ENCODE measurements at regions not wholly inside any gene's neighbourhood (a gene's known extent, or its start where the extent isn't known, plus 50 kb on each side); places are given as distances from the start of the nearest gene placed in this dataset.

DNA sequence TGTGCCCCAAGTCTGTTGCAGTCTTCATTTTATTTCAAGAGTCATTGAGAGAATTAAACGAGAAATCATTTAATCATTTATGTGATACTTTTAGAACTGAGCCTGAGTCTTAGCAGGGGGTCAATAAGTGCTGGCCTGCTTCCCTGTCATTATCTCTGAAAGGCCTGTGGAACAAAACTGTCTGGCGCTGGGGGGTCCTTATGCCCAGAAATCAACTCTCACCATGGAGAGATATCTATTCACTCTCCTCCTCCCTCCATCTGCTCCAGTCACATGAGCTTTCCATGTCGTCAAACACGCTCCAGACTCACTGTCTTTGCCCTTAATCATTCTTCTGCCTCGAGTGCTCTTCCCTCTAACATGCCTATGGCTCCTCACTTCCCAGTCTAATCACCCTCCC is 136.8 kb downstream of the ESM1 start:
- H3K27me3 ChIP-seq: no peaks in the 10 kb centered on the region
- H3K4me1 ChIP-seq: peaks cover 0 to 12% of the 10 kb centered on the region in 2 donors
- DNase-seq (ENCODE audit: low spot score in 2 of 2): no peak
- intact Hi-C loops (cut with DNase I): no loop called here
- TF ChIP-seq, protein P1, sequence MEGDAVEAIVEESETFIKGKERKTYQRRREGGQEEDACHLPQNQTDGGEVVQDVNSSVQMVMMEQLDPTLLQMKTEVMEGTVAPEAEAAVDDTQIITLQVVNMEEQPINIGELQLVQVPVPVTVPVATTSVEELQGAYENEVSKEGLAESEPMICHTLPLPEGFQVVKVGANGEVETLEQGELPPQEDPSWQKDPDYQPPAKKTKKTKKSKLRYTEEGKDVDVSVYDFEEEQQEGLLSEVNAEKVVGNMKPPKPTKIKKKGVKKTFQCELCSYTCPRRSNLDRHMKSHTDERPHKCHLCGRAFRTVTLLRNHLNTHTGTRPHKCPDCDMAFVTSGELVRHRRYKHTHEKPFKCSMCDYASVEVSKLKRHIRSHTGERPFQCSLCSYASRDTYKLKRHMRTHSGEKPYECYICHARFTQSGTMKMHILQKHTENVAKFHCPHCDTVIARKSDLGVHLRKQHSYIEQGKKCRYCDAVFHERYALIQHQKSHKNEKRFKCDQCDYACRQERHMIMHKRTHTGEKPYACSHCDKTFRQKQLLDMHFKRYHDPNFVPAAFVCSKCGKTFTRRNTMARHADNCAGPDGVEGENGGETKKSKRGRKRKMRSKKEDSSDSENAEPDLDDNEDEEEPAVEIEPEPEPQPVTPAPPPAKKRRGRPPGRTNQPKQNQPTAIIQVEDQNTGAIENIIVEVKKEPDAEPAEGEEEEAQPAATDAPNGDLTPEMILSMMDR (IDR thresholded peaks at IDR 0.05): no peak
- no peak overlapping the region for H3K27ac ChIP-seq
- H3K4me3 ChIP-seq: no peak overlapping the region
- no peaks in the 10 kb centered on the region for H3K9me3 ChIP-seq
- H3K36me3 ChIP-seq: no peaks in the 10 kb centered on the region

- peaks cover 0 to 12% of the 10 kb centered on the region in 2 donors for H3K4me1 ChIP-seq
- TF ChIP-seq, protein P1 (IDR thresholded peaks at IDR 0.05): no peak
- intact Hi-C loops (cut with DNase I): loop anchor here (1.0 to 2.0 kb wide), 4 partner anchors 22 to 328 kb away; partner anchors contain the start of gene SNX18
- H3K27me3 ChIP-seq: no peaks in the 10 kb centered on the region
- no peaks in the 10 kb centered on the region for H3K9me3 ChIP-seq
- no peak for DNase-seq (ENCODE audit: low spot score in 2 of 2)
- H3K36me3 ChIP-seq: no peaks in the 10 kb centered on the region
- H3K27ac ChIP-seq: peak overlapping the region in 1 of 2 donors; percentile 80
- H3K4me3 ChIP-seq: peak overlapping the region in 1 of 2 donors; percentile 53
Measured at GRCh38 chr5:54845567-54845941, 139.8 kb downstream of the ESM1 start.

DNA sequence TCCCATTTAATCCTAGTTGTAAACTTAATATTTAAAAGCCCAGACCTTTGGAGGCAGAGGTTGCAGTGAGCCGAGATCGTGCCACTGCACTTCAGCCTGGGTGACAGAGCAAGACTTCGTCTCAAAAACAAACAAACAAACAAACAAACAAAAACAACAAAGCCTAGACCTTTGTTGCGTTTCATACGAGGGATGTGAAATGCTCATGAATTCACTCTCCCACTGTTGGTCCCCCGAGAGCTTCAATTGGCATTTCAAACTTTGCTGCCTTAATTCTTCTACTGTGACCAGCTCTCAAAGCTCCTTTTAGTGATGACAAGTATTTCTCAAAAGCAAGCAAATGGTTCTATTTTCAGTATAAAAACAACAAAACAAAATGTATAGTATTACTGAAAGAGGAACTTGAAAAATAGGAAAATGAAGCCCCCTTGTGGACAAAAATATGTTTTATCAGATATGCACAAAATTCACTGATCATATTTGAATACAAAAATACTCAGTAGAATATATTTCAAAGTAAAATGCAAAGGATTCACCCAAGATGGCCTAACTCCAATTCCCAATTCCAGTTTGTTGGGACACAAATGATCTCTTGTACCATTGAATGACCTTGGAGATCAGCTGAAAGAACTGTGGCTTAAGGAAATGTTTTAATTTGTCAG is 140.4 kb downstream of the ESM1 start:
- TF ChIP-seq, protein P1 (IDR thresholded peaks at IDR 0.05): peak; percentile 46 to 62 (median 55)
- H3K4me3 ChIP-seq: peak overlapping the region; percentile 23 to 53
- H3K4me1 ChIP-seq: peaks cover 0 to 12% of the 10 kb centered on the region in 2 donors
- no peak for DNase-seq (ENCODE audit: low spot score in 2 of 2)
- intact Hi-C loops (cut with DNase I): loop anchor here (1.0 to 5.0 kb wide), 5 partner anchors 22 to 328 kb away; partner anchors contain the start of gene SNX18
- no peaks in the 10 kb centered on the region for H3K9me3 ChIP-seq
- no peaks in the 10 kb centered on the region for H3K36me3 ChIP-seq
- peak overlapping the region; percentile 76 to 80 for H3K27ac ChIP-seq
- H3K27me3 ChIP-seq: no peaks in the 10 kb centered on the region

DNA sequence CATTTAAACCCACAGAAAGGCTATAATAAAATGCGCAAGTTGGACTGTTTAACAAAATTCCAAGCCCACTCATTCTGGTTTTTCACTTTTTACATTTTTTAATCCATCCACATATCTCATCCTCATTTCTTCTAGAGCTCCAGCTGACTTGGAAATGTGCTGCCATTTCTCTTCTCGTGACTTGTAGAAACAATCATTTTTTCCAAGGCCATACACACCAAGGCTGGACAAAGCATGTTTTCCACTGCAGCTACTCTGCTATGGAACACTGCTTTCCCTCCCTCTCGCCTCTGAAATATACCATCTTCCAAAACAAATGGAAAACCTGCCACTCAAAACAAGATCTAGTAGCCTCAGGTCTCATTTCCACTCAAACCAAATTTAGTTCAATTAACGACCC is 141.1 kb downstream of the ESM1 start:
- no peaks in the 10 kb centered on the region for H3K36me3 ChIP-seq
- no peak for DNase-seq (ENCODE audit: low spot score in 2 of 2)
- H3K9me3 ChIP-seq: no peaks in the 10 kb centered on the region
- H3K4me3 ChIP-seq: peak overlapping the region in 1 of 2 donors; percentile 53
- intact Hi-C loops (cut with DNase I): loop anchor here (2.0 to 5.0 kb wide), 3 partner anchors 125 to 197 kb away; no protein-coding TSS in a partner anchor
- TF ChIP-seq, protein P1 (IDR thresholded peaks at IDR 0.05): no peak
- peaks cover 0 to 12% of the 10 kb centered on the region in 2 donors for H3K4me1 ChIP-seq
- no peaks in the 10 kb centered on the region for H3K27me3 ChIP-seq
- peak overlapping the region; percentile 76 to 80 for H3K27ac ChIP-seq

- intact Hi-C loops (cut with DNase I): loop anchor here (5.0 kb wide), 1 partner anchor 139 kb away; no protein-coding TSS in a partner anchor
- no peak overlapping the region for H3K27ac ChIP-seq
Measured at GRCh38 chr5:54841481-54841880, 143.9 kb downstream of the ESM1 start.

More at GRCh38 chr5:54841481-54841880, 143.9 kb downstream of the ESM1 start:
- TF ChIP-seq, protein P1 (IDR thresholded peaks at IDR 0.05): no peak
- no peaks in the 10 kb centered on the region for H3K27me3 ChIP-seq
- no peaks in the 10 kb centered on the region for H3K36me3 ChIP-seq
- H3K4me3 ChIP-seq: no peak overlapping the region
- H3K9me3 ChIP-seq: no peaks in the 10 kb centered on the region
- no peak for DNase-seq (ENCODE audit: low spot score in 2 of 2)
- H3K4me1 ChIP-seq: peaks cover 0 to 12% of the 10 kb centered on the region in 2 donors
